T-cell (primary cell): ENCODE measurements at regions not wholly inside any gene's neighbourhood (a gene's known extent, or its start where the extent isn't known, plus 50 kb on each side); places are given as distances from the start of the nearest gene placed in this dataset.

Experiments
- ATAC-seq, 4 experiments: fragments of 200-7000 bp in 3 of 4; fragments of 150-1000 bp in 1 of 4; cut with Tn5 transposase; replicated peaks in 1 of 4; 1 replicate in 3 of 4; 2 replicates in 1 of 4; pipeline ENCODE4 v1.10.0; 2021; ENCODE audit warnings: moderate library complexity in 3 of 4, mild to moderate bottlenecking in 2 of 4, moderate number of reproducible peaks in 1 of 4
- CTCF ChIA-PET, 2 donors: fragments of 300-600 bp; sonication (Branson Sonifier 250); formaldehyde crosslinking; loops; one replicate each; lab custom pipeline; 2022; ENCODE audit warnings: antibody characterized with exemption in 2 of 2; lab: Charles Lee
- POLR2A ChIA-PET, 2 donors: fragments of 300-600 bp; sonication (Branson Sonifier 250); formaldehyde crosslinking; loops; one replicate each; lab custom pipeline; 2022; ENCODE audit warnings: antibody characterized with exemption in 2 of 2; lab: Charles Lee
- DNase-seq, 35 experiments: peaks; one replicate each; pipeline versions ENCODE4 v3.0.0 to v3.0.0-alpha.2; 2013 to 2023
- H3K27ac ChIP-seq: one replicate; pipeline ENCODE4 v1.5.1; 2013; ENCODE audit warnings: low read length
- H3K27me3 ChIP-seq, 2 experiments: replicated peaks in 1 of 2; 1 replicate in 1 of 2; 2 replicates in 1 of 2; pipeline versions ENCODE4 v1.6.1 to v1.7.0; 2013; ENCODE audit warnings: low read length in 1 of 2, mixed read lengths in 1 of 2; ENCODE audit not compliant: control insufficient read depth in 2 of 2, insufficient read depth in 2 of 2; ENCODE audit errors: extremely low read depth in 1 of 2
- H3K36me3 ChIP-seq, 2 donors: 1 replicate in 1 of 2; 2 replicates in 1 of 2; pipeline versions ENCODE4 v1.6.1 to v1.7.0; 2013; ENCODE audit warnings: low read length in 1 of 2; ENCODE audit not compliant: control insufficient read depth in 2 of 2, insufficient read depth in 1 of 2; ENCODE audit errors: extremely low read depth in 1 of 2
- H3K4me1 ChIP-seq, 2 experiments: 1 replicate in 1 of 2; 2 replicates in 1 of 2; pipeline versions ENCODE4 v1.6.1 to v1.7.0; 2013; ENCODE audit warnings: low read length in 2 of 2, mixed read lengths in 1 of 2; ENCODE audit not compliant: insufficient read depth in 2 of 2, control insufficient read depth in 1 of 2; ENCODE audit errors: extremely low read depth in 1 of 2
- H3K4me3 ChIP-seq, 2 donors: 1 replicate in 1 of 2; 2 replicates in 1 of 2; pipeline versions ENCODE4 v1.5.1 to v1.7.0; 2013; ENCODE audit warnings: mild to moderate bottlenecking in 2 of 2, low read length in 1 of 2, moderate library complexity in 1 of 2; ENCODE audit not compliant: control insufficient read depth in 1 of 2; ENCODE audit errors: extremely low read depth in 1 of 2
- H3K9me3 ChIP-seq: 2 replicates; pipeline ENCODE4 v1.7.0; 2013
- H3K27ac Mint-ChIP-seq, 2 donors: one replicate each; pipeline ENCODE4 v1.8.0; 2020 to 2021; ENCODE audit warnings: mild to moderate bottlenecking in 2 of 2, mixed read lengths in 2 of 2
- H3K27me3 Mint-ChIP-seq, 2 donors: one replicate each; pipeline ENCODE4 v1.8.0; 2021 to 2022; ENCODE audit warnings: mixed read lengths in 2 of 2
- H3K36me3 Mint-ChIP-seq: one replicate; pipeline ENCODE4 v1.8.0; 2021; ENCODE audit warnings: mixed read lengths
- H3K4me1 Mint-ChIP-seq, 3 donors: one replicate each; pipeline ENCODE4 v1.8.0; 2020 to 2022; ENCODE audit warnings: mixed read lengths in 3 of 3, mild to moderate bottlenecking in 1 of 3
- H3K4me3 Mint-ChIP-seq, 3 donors: one replicate each; pipeline ENCODE4 v1.8.0; 2020 to 2022; ENCODE audit warnings: mild to moderate bottlenecking in 3 of 3, mixed read lengths in 3 of 3, moderate library complexity in 3 of 3
- H3K9me3 Mint-ChIP-seq, 3 donors: one replicate each; pipeline ENCODE4 v1.8.0; 2020 to 2022; ENCODE audit warnings: mixed read lengths in 3 of 3
- WGBS: methylation state at CpG from one replicate; pipeline ENCODE4 v1.1.5; 2013; ENCODE audit warnings: missing lambda C conversion rate; ENCODE audit not compliant: insufficient coverage; 5-methylcytosine and 5-hydroxymethylcytosine counted together

DNA sequence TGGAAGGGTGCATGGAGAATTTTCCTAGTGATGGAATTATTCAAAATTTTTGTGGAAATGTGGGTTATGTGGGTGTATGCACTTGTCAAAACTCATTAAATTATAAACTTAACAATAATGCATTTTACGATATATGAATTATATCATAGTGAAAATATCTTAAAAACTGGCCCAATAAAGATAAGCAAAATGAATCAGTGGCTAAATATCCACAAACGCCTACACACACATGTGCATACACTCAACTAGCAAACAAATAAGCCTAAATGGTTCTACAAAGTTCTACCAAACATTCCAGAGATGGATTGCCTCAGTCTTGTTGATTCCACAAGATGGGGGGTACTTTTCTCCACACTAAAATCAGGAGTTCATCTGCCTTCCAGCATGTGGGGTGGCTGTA lies 349.5 kb downstream of the TSHZ3 start:
- DNase-seq (no peak), ATAC-seq (no peak)
- Mint-ChIP-seq H3K4me3 (no peak overlapping the region), H3K27ac (no peak overlapping the region), H3K9me3 (peaks cover 0 to under 1% (median 0%) of the 10 kb centered on the region in 3 donors), H3K27me3 (peaks cover 6 to 7% of the 10 kb centered on the region in 2 donors), H3K4me1 (no peaks in the 10 kb centered on the region), H3K36me3 (no peaks in the 10 kb centered on the region)
- Histone ChIP-seq H3K27ac (no peak overlapping the region), H3K36me3 (no peaks in the 10 kb centered on the region), H3K4me1 (no peaks in the 10 kb centered on the region), H3K4me3 (no peak overlapping the region), H3K9me3 (no peaks in the 10 kb centered on the region), H3K27me3 (peaks cover 0 to 3% of the 10 kb centered on the region in 2 experiments)
- ChIA-PET CTCF (no interaction called here), POLR2A (interaction anchor here (0.5 kb wide), 2 partner anchors 153 to 547 kb away, joined by 3 read pairs; no protein-coding TSS in a partner anchor)
- no CpG with 5 or more reads among the region's 2 CpGs for WGBS

DNA sequence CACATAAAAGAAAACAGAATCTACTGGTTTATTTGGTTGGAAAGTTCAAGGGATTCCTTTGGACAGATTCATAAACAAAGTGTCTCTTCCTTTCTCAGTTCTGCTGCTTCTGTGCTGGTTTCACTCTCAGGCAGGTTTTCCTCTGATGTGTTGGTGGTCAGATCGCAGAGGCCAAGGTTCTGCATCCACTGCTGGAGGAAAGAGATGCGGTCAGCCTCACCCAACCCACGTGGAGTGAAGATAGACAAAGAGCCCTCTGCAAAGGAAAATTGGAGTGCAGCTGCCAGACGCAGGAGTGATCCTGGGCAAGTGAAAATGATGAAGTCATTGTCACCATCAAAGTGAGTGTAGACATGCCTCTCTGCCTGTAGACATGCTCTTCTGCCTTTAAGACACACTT lies 352.0 kb downstream of the TSHZ3 start:
- no peaks in the 10 kb centered on the region for H3K4me1 ChIP-seq
- no peak for ATAC-seq
- no peaks in the 10 kb centered on the region for H3K9me3 ChIP-seq
- peaks cover 0 to 3% of the 10 kb centered on the region in 2 experiments for H3K27me3 ChIP-seq
- no peak for DNase-seq
- no peaks in the 10 kb centered on the region for H3K9me3 Mint-ChIP-seq
- ChIA-PET POLR2A (no interaction called here), CTCF (no interaction called here)
- peaks cover 6 to 11% of the 10 kb centered on the region in 2 donors for H3K27me3 Mint-ChIP-seq
- 81% methylated on average over 3 of the region's 4 CpGs for WGBS
- no peaks in the 10 kb centered on the region for H3K4me1 Mint-ChIP-seq
- H3K27ac Mint-ChIP-seq, result no peak overlapping the region
- H3K36me3 Mint-ChIP-seq, result no peaks in the 10 kb centered on the region
- H3K36me3 ChIP-seq, result no peaks in the 10 kb centered on the region
- H3K4me3 ChIP-seq, result no peak overlapping the region
- no peak overlapping the region for H3K4me3 Mint-ChIP-seq
- H3K27ac ChIP-seq, result no peak overlapping the region

DNA sequence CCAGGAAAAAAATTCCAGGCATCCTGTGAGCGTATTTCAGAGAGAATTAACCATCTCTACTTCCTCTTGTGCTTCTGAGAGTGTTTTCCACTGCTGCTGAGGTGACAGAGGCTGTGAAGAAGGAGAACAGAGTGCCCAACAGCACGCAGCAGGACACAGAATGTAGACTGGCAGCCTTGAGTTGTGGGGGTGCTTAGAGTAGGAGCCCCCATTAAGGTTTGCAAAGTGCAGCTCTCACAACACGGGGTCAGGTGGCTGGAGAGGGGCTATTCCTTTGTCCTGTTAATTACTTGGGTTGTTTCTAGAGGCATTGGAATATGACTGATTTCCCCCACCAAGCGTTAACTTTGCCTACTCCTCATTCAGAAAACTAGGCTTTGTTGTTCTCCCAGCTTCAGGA lies 370.6 kb downstream of the TSHZ3 start:
- 89% methylated on average over 1 of the region's 4 CpGs for WGBS
- H3K4me3 ChIP-seq, result no peak overlapping the region
- H3K27ac ChIP-seq, result no peak overlapping the region
- H3K27me3 Mint-ChIP-seq, result peaks cover 0 to 5% of the 10 kb centered on the region in 2 donors
- no peaks in the 10 kb centered on the region for H3K4me1 ChIP-seq
- H3K27ac Mint-ChIP-seq, result no peak overlapping the region
- H3K4me3 Mint-ChIP-seq, result no peak overlapping the region
- ChIA-PET POLR2A (no interaction called here), CTCF (no interaction called here)
- H3K27me3 ChIP-seq, result no peaks in the 10 kb centered on the region
- H3K4me1 Mint-ChIP-seq, result no peaks in the 10 kb centered on the region
- DNase-seq (no peak), ATAC-seq (no peak)
- H3K36me3 ChIP-seq, result no peaks in the 10 kb centered on the region
- no peaks in the 10 kb centered on the region for H3K36me3 Mint-ChIP-seq
- peaks cover 2% of the 10 kb centered on the region for H3K9me3 ChIP-seq
- peaks cover 7 to 14% (median 7%) of the 10 kb centered on the region in 3 donors for H3K9me3 Mint-ChIP-seq

DNA sequence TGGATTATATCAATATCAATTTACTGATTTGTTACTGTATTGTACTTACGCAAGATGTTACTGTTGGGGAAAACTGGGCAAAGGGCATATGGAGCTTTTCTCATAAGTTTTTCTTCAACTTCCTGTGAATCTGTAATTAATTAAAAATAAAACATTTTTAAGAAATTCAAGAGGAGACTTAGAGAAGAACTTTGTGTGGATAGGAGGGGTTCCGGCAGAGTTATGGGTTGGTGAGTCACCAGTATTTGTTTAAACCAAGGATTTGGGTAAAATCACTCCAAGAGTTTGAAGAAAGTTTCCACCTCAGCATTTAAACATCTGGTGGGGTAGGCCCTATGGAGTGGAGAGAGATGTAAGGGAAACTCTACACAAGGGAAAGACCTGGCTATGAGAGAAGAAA lies 379.6 kb downstream of the TSHZ3 start:
- Histone ChIP-seq H3K4me1 (no peaks in the 10 kb centered on the region), H3K36me3 (no peaks in the 10 kb centered on the region), H3K9me3 (no peaks in the 10 kb centered on the region), H3K27ac (no peak overlapping the region), H3K4me3 (no peak overlapping the region), H3K27me3 (no peaks in the 10 kb centered on the region)
- H3K27me3 Mint-ChIP-seq, result peaks cover 5 to 7% of the 10 kb centered on the region in 2 donors
- ChIA-PET POLR2A (no interaction called here), CTCF (no interaction called here)
- no peak for DNase-seq
- no peaks in the 10 kb centered on the region for H3K4me1 Mint-ChIP-seq
- H3K4me3 Mint-ChIP-seq, result no peak overlapping the region
- WGBS, result no CpG with 5 or more reads among the region's 2 CpGs
- H3K36me3 Mint-ChIP-seq, result no peaks in the 10 kb centered on the region
- H3K9me3 Mint-ChIP-seq, result peaks cover 0 to 4% (median 0%) of the 10 kb centered on the region in 3 donors
- no peak overlapping the region for H3K27ac Mint-ChIP-seq
- ATAC-seq, result no peak

DNA sequence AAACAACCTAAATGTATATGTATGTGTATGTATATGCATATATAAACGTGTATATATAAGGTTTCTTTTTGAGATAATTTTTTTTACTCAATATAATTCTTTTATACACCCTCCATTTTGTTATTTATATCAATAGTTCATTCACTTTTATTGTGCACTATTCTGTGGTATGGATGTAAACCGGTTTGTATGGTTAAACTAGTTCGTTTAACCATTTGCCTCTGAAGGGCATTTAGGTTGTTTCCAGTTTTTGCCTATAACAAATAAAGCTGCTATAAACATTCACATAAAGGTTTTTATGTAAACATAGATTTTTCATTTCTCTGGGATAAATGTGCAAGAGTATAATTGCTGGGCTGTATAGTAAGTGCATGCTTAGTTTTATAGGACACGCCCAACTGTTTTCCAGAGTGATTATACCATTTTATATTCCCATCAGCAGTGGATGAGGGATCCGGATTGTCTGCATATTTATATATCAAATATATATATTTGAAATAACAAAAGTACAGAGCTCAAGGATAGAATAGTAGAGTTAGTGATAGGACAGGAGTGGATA lies 380.3 kb downstream of the TSHZ3 start:
- Mint-ChIP-seq H3K27ac (no peak overlapping the region), H3K36me3 (no peaks in the 10 kb centered on the region), H3K27me3 (peaks cover 5 to 7% of the 10 kb centered on the region in 2 donors), H3K4me3 (no peak overlapping the region), H3K9me3 (peaks cover 0 to under 1% (median 0%) of the 10 kb centered on the region in 3 donors), H3K4me1 (no peaks in the 10 kb centered on the region)
- H3K27ac ChIP-seq, result no peak overlapping the region
- no peak overlapping the region for H3K4me3 ChIP-seq
- CTCF ChIA-PET, result no interaction called here
- H3K36me3 ChIP-seq, result no peaks in the 10 kb centered on the region
- no peak for DNase-seq
- ATAC-seq, result no peak
- H3K9me3 ChIP-seq, result no peaks in the 10 kb centered on the region
- WGBS, result no CpG with 5 or more reads among the region's 5 CpGs
- no peaks in the 10 kb centered on the region for H3K4me1 ChIP-seq
- H3K27me3 ChIP-seq, result no peaks in the 10 kb centered on the region
- POLR2A ChIA-PET, result no interaction called here

DNA sequence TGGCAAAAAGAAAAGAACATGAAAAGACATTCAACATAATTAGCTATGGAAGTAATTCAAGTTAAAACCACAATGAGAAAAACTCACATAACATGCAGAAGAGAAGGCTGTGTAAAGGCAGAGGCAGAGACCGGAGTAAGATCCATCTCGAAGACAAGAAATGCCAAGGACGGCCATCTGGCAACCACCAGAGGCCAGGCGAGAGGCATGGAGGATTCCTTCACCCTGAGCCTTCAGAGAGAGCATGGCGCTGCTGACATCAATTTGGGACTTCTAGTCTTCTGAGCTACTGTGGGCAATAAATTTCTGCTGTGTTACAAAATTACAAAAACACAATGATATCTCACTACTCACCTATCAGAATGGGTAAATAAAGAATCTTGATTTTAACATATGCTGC lies 381.0 kb downstream of the TSHZ3 start:
- H3K36me3 ChIP-seq, result no peaks in the 10 kb centered on the region
- CTCF ChIA-PET, result no interaction called here
- POLR2A ChIA-PET, result no interaction called here

DNA sequence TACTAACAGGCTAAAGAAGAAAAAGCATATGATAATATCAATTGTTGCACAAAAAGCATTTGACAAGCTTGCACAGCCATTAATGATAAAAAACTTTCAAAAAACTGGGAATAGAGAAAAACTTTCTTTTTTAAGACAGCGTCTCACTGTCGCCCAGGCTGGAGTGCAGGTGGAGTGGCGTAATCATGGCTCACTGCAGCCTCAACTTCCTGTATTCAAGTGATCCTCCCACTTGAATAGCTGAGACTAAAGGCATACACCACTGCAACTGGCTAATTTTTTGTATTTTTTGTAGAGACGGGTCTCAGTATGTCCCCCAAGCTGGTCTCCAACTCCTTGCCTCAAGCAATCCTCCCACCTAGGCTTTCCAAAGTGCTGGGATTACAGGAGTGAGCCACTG lies 382.8 kb downstream of the TSHZ3 start:
- Histone ChIP-seq H3K4me3 (no peak overlapping the region), H3K36me3 (no peaks in the 10 kb centered on the region), H3K27me3 (no peaks in the 10 kb centered on the region), H3K27ac (no peak overlapping the region), H3K4me1 (no peaks in the 10 kb centered on the region), H3K9me3 (no peaks in the 10 kb centered on the region)
- no peak overlapping the region for H3K4me3 Mint-ChIP-seq
- DNase-seq, result no peak
- H3K27ac Mint-ChIP-seq, result no peak overlapping the region
- ChIA-PET CTCF (no interaction called here), POLR2A (no interaction called here)
- WGBS, result 89% methylated on average over 4 of the region's 4 CpGs
- H3K9me3 Mint-ChIP-seq, result peaks cover 0 to 4% (median 0%) of the 10 kb centered on the region in 3 donors
- H3K36me3 Mint-ChIP-seq, result no peaks in the 10 kb centered on the region
- H3K4me1 Mint-ChIP-seq, result no peaks in the 10 kb centered on the region
- ATAC-seq, result no peak
- H3K27me3 Mint-ChIP-seq, result peaks cover 4 to 6% of the 10 kb centered on the region in 2 donors

More for the DNA sequence above, 381.0 kb downstream of the TSHZ3 start:
- H3K27me3 ChIP-seq, result no peaks in the 10 kb centered on the region
- Mint-ChIP-seq H3K36me3 (no peaks in the 10 kb centered on the region), H3K9me3 (peaks cover 0 to 4% (median 0%) of the 10 kb centered on the region in 3 donors), H3K4me3 (no peak overlapping the region), H3K4me1 (no peaks in the 10 kb centered on the region), H3K27me3 (peaks cover 4 to 7% of the 10 kb centered on the region in 2 donors), H3K27ac (no peak overlapping the region)
- H3K4me1 ChIP-seq, result no peaks in the 10 kb centered on the region
- no peak overlapping the region for H3K27ac ChIP-seq
- H3K9me3 ChIP-seq, result no peaks in the 10 kb centered on the region
- DNase-seq (no peak), ATAC-seq (no peak)
- 78% methylated on average over 3 of the region's 5 CpGs for WGBS
- no peak overlapping the region for H3K4me3 ChIP-seq
